RPMI7951 (cell line): ENCODE measurements at regions not wholly inside any gene's neighbourhood (a gene's known extent, or its start where the extent isn't known, plus 50 kb on each side); places are given as distances from the start of the nearest gene placed in this dataset.

Experiments
- DNase-seq: peaks from one replicate; pipeline ENCODE4 v3.0.0-alpha.2; 2012; ENCODE audit warnings: low read depth

DNA sequence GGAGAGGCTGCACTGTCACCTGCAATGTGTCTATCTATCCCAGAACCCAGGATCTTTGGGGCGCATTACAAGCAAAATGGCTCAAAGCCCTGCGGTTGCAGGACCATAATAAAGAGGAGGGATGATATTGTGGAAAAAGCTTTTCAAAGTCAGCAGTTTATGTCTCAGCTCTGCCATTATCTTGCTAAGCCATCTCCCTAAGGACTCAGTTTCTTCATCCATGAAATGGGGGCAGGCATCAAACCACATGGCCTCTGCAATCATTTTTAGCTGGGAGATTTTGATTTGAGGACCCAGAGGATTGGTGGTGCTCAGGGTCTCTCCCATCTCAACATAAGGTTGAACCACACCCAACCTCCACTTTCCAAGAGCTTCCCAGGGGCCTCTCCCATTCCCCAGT, 513.8 kb downstream of the MIAT start:
- DNase-seq, result no peak

DNA sequence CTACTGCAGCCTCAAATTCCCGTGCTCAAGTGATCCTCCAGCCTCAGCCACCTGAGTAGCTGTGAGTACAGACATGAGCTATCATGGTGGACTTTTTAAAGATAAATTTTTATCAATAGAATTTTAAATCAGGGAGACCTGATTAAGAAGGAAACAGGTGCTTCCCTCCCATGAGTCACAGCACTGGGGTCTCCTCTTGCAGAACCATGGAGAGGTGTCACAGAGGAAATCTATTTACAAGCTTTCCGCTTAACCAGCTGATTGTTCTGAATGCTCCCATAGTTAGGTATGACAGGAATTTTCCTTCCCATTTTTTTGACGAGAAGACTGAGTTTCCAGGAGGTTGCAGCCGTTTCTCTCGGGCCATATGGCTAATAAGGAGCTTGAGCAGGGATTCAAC, 516.1 kb downstream of the MIAT start:
- DNase-seq, result no peak

DNA sequence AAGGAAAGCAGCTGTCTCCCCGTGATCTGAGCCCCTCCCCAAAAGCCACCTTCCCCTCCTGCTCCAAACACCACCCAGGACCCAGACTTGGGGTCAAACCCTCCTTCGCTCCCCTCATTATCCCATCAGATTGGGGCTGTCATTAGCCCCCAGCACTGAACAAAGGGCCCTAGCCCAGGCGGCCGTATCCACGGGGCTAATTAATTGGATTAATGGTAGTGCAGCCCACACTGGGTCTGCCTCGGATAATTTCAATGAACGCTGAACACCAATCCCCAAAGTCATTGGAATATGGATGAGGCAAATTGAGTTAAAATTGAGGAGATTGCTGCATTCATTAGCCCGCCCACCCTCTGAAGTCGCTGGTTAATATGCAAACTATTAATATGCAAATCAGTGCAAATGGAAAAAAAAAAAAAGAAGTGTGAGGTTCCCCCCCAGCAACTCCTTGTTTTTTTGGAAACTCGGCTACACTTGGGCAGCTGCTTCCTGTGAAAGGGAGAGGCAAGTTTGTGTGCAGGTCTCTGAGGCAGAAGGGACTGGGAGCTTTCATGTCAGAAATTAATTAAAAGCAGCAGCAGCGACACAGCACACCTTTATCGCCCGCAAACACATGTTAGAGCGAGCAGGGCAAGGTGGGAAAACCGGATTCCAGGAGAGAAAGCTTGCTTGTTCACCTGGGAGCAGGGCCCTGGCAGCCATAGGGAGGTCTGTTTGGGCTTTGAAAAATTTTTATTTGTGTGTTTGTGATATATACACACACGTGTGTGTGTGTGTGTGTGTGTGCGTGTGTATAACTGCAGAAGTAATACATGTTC, 517.8 kb downstream of the MIAT start:
- DNase-seq, result no peak

DNA sequence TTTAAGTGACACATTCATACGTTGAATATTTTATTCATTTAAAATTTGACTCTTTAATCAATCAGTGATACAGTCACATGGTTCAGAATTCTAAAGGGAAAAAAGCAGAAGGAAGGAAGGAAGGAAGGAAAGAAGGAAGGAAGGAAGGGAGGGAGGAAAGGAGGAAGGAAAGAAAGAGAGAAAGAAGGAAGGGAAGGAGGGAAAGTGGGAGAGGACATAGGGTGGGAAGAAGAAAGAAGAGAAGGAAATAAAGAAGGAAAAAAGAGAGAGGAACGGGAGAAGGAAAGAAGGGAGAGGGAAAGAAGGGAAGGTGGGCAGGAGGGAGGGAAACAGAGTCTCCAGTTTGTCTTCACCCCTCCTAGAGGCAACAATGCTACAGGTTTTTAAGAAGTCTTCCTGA, 518.6 kb downstream of the MIAT start:
- no peak for DNase-seq

DNA sequence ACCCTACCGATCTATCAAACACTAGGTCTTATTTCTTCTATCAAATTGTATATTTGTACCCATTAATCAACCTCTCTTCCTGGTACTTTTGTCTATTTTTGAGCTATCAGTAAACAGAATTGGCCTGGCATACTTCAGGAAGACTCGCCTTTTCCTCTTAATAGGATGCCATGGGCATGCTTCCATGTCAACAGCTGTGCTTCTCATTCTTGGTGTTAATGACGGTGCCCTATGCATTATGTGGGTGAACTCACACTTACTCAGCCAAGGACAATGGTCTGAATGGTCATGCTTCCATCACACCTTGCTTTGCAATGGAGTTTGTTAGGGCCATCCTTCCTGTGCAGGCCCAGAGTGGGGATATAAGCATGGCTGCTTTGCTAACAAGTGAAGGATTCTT, 521.8 kb downstream of the MIAT start:
- no peak for DNase-seq

DNA sequence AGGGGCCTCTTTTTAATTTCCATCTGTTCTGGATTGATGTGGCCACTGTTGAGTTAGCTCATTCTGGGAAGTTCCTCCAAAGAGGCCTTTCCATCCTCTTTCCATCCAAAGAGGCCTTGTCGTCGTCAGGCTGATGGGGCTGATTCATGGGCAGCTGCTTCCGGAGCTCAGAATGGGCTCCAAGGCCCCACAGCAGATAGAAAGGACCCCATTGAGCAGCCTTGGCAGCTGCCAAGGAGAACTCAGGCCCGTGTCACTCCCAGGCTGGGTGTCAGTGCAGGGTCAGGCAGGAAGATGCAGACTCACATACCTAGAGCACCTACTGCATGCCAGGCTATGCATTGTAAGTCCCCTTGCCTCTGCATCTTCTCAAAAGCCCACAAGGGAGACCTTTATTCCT, 524.1 kb downstream of the MIAT start:
- peak; percentile 44 for DNase-seq

DNA sequence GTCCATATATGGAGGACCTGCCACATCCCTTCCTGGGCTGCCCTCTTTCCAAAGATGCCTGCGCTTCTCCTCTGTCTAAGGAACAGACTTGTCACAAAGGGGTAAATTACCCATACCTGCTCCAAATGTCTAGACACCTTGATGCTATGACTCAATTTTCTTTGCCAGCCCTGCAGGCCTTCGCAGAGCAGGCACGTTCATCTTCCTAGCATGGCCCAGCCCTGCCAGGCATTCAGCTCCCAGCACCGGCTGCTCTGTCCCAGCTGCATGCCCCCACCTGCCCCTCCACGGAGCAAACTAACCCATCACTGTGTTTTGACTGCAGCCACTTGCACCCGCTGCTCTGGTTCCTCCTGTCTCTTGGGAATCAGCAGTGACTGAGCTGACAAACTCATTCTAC, 526.1 kb downstream of the MIAT start:
- DNase-seq, result no peak

DNA sequence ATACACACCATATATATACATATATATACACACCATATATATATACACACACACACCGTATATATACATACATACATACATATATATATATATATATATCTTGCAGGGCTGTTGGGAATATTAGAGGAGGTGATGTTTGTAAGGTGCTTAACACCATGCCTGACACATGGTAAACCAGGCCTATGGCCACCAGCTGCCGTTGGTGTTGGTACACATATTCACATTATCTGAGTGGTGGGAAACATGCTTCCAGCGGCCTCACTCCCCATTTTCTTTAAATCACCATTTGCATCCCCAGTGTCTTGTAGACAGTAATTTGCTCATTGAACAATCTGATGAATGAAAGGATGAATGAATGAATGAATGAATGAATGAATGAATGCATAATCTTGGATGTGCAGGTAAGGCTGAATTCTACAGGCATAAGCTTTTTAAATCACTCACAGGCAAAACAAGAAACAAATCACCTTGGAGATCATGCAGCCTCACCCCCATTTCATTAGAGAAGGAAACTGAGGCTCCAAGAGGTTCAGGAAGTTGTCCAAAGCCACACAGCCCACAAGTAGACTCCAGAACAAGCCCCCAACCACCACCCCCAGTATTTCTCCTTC, 527.8 kb downstream of the MIAT start:
- DNase-seq, result no peak

DNA sequence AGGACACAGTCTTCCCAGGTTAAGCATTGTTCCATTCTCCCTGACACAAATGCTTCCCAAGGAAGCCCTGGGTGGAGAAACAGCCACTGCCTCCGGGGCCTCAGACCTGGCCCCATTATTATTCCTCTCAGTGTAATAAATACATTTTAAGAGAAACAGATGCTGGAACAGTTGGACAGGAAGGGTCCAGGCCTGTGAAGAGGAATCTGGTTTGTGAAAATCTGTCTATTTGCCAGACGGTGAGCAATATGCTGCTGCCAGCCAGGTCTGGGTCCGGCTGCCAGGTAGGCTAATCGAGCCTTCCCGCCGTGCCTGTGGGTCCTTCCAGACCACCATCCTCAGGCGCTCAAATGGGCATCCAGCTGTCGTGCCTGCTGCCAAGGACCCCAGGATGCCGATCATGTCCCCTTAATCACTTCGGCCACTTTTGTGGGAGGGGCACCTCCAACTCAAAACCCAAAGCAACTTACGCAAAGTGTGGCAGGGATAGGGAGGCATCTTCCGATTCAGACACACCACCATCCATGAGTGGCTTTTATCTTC, 528.4 kb downstream of the MIAT start:
- no peak for DNase-seq

DNA sequence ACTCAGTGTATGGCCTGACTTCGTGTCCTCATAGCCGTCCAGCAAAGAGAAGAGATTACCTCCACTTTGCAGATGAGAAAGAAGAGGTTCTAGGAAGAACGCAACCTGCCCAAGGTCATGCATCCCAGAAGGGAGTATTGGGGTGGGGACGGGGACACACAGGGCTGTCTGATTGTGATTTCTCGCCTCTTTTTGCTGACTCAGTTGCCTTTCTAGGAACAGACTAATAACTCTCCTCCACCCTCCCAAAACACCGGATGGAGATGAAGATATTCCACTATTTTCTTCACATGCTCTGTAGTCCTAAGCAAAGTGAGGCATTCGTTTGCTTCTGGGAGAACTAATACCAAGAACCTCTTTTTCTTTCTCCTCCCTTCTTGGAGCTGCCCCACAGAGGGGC, 529.3 kb downstream of the MIAT start:
- no peak for DNase-seq

DNA sequence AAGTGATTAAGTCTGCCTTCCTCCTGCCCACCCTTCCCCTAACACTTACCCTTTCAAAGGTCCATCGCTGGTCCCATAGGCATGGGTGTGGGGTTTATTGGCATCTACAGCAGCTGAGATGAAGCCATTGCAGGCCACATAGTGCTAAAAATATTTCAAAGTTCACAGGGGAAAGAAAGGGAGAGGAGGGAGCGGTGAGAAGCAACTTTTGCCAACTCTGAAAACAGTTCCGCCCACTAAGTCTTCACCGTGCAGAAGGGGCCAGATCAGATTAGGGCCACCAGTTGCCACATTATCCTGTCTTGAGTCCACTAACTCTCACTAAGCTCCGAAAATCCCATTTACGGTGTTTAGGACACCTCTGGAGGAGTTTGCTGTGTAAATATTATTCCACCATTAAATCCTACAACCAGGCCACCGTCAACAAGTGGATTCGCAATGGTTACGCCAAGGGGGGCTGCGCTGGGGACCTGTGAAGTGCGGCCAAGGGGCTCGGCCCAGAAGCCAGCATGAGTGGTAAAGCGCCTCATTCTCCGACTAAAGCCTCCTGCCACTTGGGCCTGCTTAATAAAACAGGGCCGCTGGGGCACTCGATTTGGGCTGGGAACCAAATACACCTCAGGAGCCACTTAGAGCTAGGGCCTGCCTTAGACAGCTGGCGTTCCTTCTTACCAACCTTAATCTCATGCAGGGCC, 534.9 kb downstream of the MIAT start:
- DNase-seq, result peak; percentile 47

DNA sequence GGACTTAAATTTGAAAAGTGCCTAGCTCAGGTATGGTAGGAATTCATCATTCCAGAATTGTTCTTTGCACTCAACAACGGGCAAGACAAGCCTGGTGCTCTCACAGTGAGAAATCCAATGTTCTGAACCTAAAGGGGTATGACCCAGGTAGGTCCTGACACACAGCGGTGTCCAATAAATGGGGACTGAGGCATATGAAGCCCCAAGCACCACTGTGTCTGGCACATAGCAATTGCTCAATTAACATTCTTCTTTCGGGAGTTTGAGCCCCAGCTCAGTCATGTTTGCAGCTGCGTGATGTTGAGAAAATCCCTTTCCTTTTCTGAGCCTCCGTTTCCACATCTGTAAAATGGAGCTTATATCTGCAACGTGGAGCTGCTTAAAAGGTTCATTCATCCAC, 535.8 kb downstream of the MIAT start:
- no peak for DNase-seq

DNA sequence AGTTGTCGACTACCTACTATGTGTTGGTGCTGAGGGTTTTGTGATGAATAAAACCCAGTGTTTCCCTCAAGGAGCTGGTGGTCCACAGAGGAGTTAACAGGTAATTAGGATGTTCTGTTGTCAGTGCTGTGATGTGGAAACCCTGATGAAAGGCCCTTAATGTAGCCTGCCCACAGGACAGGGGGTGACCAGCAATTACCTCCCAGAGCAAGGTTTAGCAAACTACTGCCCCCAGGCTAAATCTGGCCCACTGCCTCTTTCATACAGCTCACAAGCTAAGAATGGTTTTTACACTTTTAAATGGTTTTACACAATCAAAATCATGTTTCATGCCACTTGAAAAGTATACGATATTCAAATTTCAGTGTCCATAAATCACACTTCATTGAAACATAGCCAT, 536.2 kb downstream of the MIAT start:
- no peak for DNase-seq

DNA sequence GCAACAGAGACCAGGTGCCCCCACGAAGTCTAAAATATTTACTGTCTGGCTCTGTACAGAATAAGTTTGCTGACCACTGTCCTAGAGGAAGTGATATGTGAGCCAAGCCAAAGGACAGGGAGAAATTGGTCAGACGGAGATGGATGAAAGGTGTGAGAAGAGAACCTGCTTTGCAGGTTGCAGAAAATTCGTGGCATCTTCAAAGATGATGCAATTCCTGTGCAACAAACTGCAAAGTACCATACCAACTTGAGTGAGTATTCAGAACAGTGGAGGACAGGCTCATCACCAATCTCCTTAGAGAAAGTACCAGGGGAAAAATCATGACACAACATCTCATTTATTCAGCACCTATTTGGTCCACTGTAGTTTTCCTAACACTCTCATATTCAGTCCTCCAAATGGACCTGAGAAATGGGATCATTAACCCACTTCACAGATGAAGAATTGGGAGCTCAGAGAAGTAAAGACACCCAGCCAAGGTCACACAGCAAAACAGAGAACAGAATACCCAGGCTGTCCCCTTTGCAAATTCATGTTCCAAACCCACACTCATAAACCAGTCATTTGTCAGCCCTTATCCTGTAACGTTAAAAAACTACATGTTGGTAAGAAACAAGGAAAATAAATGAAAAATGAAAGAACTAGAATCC, 536.8 kb downstream of the MIAT start:
- DNase-seq, result no peak

DNA sequence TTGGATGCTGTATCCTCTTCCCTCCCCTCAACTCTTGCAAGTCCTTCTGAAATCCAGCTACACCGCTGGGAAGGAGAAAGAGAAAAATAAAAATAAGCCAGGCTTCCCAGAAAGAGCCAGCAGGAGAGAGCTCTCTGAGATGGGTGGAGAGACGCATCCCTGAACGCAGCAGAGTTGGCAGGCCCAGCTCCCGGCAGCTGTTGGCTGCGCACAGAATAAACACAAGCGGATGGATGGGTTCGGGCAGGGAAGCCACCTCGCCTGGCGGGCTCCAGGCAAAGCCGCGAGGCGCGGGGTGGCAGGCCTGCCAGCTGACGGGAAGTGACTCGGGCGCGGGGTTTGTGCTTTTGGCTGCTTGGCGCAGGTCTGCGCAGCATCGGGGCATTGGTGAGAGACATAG, 537.7 kb downstream of the MIAT start:
- peak; percentile 65 for DNase-seq

DNA sequence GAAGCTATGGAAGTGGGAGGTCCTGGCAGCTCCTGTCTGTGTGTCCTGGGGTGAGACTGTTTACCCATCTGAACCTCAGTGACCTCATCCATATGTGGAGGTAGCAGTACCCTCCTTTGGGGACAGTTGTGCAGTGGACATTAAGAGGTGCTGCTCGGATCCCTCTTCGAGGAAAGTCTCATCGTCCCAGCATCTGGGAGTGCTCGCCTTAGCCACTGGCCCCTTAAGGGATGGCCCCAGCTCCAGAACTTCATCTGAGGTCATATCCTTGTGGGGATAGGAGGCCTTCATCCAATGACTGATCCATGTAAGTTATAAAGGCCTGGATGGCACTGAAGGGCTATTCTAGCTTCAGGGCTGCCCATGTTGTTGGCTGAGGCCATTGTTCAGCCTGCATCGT, 538.1 kb downstream of the MIAT start:
- no peak for DNase-seq

DNA sequence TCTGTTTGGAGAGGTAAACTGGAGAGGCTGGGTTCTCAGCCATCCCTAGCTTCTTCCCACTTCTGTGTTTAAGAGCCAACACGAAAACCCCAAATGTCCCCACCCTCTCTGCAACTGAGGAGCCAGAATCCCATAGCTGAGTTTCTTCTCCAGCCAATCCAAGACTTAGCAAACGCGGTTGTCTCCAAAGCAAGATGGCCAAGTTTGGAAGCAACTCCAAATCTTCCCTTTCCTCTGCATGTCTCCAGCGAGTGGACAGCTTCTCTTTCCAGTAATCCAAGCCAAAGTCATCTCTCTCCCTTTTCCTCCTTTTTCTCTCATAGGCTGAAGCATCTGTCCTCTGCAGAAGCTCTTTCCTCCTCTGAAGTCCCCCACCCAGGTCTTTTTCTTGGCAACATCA, 539.2 kb downstream of the MIAT start:
- DNase-seq, result no peak

DNA sequence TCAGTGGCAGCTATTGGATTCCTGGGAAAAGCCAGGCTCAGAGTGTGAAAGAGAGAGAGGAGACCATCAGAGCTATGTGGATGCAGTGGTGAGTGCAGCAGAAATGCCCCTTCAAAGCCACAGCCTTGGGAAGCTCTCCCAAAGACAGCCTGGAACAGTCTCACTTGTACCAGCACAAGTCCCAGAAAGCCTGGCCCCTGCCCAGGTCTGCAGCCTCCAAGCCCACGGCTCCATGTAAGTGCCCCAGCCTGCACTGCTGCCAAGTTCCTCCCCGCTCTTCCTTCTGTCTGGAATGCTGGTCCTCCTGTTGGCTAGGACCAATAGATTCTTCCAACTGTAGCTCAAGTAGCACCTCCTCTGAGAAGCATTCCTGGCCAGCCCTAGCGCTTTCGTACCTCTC, 539.7 kb downstream of the MIAT start:
- no peak for DNase-seq

DNA sequence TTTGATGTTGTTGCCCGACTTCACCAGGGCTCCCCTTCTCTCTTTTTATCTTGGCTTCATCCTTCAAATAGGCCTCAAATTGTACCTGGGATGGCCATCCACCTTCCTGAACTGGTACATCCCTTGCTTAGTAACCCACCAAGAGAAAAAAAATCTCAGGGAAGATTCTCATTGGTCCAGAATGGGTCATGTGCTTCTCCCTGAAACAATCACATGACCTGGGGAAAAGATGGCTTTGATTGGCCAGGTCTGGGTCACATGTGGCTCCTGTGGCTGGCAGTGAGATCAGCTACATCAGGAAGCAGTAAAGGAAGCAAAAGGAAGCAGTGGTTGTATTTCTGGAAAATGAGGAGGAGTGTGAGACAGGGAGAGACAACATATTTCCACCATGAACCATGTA, 540.2 kb downstream of the MIAT start:
- DNase-seq, result no peak

DNA sequence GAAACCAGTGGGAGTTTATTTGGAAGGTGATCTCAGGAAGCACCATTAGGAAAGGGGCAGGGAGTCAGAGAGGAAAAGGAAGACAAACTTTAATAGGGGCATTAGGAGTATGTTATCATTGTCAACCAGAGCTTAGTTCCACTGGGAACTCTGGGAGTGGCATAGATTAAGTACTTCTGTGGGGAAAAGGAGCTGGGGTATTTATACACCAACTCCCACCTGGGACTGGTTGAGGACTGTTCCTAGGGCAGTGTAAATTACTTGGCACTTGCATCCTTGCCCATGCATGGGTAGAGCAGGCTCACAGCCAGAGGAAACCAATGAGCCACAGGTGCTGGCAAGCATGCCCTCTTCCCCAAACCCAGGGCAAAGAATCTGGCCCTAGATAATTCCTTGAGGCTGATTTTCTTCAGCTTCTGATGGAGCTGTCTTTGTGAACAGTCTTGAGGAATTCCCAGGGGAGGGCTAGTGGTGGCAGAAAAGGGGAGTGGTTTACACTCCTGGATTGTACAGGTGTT, 541.2 kb downstream of the MIAT start:
- no peak for DNase-seq

DNA sequence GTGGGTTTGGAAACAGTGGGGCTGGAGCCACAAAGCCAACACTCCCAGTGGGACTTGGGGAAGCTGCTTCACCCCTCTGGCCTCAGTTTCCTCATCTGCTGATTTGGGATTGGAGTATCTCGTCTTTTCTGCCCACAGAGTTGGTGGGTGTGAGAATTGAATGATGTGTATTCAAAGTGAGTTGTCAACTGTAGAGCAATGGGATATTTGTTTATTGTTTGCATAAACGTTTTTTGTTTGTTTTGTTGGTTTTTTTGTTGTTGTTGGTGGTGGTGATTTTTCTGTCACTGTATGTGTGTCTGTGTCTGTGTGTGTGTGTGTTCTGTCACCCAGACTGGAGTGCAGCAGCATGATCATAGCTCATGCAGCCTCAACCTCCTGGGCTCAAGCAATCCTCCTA, 542.0 kb downstream of the MIAT start:
- DNase-seq, result no peak

DNA sequence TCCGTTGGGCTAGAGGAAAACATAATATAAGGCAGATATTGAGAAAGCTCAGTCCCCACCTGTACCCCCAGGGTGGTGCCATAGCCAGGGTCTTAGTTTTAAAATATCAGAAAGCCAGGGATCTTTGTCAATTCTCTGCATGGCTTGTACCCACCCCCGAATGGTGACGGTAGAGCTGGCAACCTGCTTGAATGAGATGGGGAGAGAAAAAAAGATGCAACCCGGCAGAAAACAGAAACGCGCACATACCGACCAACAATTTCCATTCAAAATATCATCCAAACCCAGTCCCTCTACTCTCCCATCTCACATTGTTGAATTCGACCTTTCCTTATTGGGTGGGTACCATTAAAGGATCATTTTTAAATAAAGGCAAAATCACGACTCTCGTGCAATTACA, 543.9 kb downstream of the MIAT start:
- DNase-seq, result no peak
